ENCODE measurements at regions not wholly inside any gene's neighbourhood (a gene's known extent, or its start where the extent isn't known, plus 50 kb on each side); places are given as distances from the start of the nearest gene placed in this dataset.

GRCh38 chr12:114851981-114852380 lies 168.0 kb upstream of the TBX3 start:
- no peak overlapping the region for H3K4me3 ChIP-seq (ENCODE audit: low read depth, low read length)
- no peak for TF ChIP-seq CTCF (IDR thresholded peaks at IDR 0.05; ENCODE audit: borderline replicate concordance, insufficient read depth, low read depth, low read length)

GRCh38 chr12:114850661-114851275 lies 166.8 kb upstream of the TBX3 start:
- H3K4me3 ChIP-seq (ENCODE audit: low read depth, low read length) = no peak overlapping the region
- TF ChIP-seq CTCF (IDR thresholded peaks at IDR 0.05; ENCODE audit: borderline replicate concordance, insufficient read depth, low read depth, low read length) = no peak

DNA sequence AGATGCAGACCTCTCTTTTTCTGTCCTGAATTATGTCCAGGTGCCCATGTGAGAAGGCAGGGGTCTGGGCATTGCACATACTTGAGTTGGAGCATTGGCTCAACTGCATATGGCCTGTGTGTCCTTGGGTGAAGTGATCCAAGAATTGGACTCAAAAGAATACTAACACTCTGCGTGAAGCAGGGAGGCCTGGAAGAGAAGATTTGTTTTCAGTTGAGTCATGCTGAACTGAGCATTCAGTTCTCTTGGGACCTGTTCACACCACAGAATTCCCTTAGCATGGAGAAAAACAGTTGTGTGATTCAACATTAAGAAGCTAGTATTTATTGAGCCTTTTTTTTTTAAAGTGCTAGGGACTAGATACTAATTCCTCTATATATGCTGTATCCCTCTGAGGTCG lies 164.7 kb upstream of the TBX3 start:
- H3K4me3 ChIP-seq (ENCODE audit: low read depth, low read length) = no peak overlapping the region
- no peak for TF ChIP-seq CTCF (IDR thresholded peaks at IDR 0.05; ENCODE audit: borderline replicate concordance, insufficient read depth, low read depth, low read length)

GRCh38 chr12:114847441-114848035 lies 163.6 kb upstream of the TBX3 start:
- no peak overlapping the region for H3K4me3 ChIP-seq (ENCODE audit: low read depth, low read length)
- TF ChIP-seq CTCF (IDR thresholded peaks at IDR 0.05; ENCODE audit: borderline replicate concordance, insufficient read depth, low read depth, low read length) = no peak

DNA sequence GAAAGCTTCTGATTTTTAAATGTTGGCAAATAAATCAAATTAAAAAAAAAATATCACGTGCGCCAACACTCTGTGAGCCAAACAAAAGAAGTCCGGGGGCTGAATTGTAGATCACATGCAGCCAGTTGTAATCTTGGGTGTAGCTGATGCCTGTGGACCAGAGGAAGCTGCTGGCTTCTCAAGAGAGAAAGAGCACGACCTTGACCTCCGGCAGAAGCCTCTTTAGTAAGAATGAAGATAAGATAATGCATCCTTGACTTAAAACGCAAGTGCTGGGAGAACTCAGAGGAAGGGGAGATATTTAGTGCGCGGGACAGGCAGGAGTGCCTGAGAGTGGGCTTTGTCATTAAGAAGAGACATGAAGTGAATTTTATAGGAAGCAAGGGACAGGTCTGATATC lies 162.8 kb upstream of the TBX3 start:
- H3K4me3 ChIP-seq (ENCODE audit: low read depth, low read length) = no peak overlapping the region
- no peak for TF ChIP-seq CTCF (IDR thresholded peaks at IDR 0.05; ENCODE audit: borderline replicate concordance, insufficient read depth, low read depth, low read length)

GRCh38 chr12:114841557-114842251 lies 157.7 kb upstream of the TBX3 start:
- TF ChIP-seq CTCF (IDR thresholded peaks at IDR 0.05; ENCODE audit: borderline replicate concordance, insufficient read depth, low read depth, low read length) = no peak
- no peak overlapping the region for H3K4me3 ChIP-seq (ENCODE audit: low read depth, low read length)

GRCh38 chr12:114838480-114838879 lies 154.5 kb upstream of the TBX3 start:
- TF ChIP-seq CTCF (IDR thresholded peaks at IDR 0.05; ENCODE audit: borderline replicate concordance, insufficient read depth, low read depth, low read length) = no peak
- H3K4me3 ChIP-seq (ENCODE audit: low read depth, low read length) = no peak overlapping the region

All from GM12875 (cell line).